Endothelial cell of umbilical vein (primary cell): ENCODE measurements at regions not wholly inside any gene's neighbourhood (a gene's known extent, or its start where the extent isn't known, plus 50 kb on each side); places are given as distances from the start of the nearest gene placed in this dataset.

ENCODE experiments used
- BruUV-seq: library from RNA; stranded (reverse); fragments of 400-500 nt; replicated peaks from 2 replicates; lab custom pipeline; 2021; lab: Mats Ljungman, UMichigan
- CTCF ChIA-PET: fragments of 300-600, 350-600 bp; sonication (Branson Sonifier 250); formaldehyde crosslinking; loops from one replicate; lab custom pipeline; 2021; ENCODE audit warnings: antibody characterized with exemption, inconsistent platforms; lab: Charles Lee
- POLR2A ChIA-PET: fragments of 300-600, 350-600 bp; sonication (Branson Sonifier 250); formaldehyde crosslinking; loops from one replicate; lab custom pipeline; 2021; ENCODE audit warnings: antibody characterized with exemption, inconsistent platforms; lab: Charles Lee
- DNase-seq: peaks from one replicate; pipeline ENCODE4 v3.0.0-alpha.2; 2011; ENCODE audit warnings: low read depth, low spot score
- FAIRE-seq: peaks from 2 replicates; lab custom pipeline; 2011; peaks lifted over from hg19 to GRCh38; lab: Jason Lieb, UNC
- H2AFZ ChIP-seq: 2 replicates; pipeline ENCODE4 v1.6.0; 2012; ENCODE audit warnings: low read depth, low read length, control low read depth, inconsistent platforms
- H3K27ac ChIP-seq: 2 replicates; pipeline ENCODE4 v1.5.1; 2011; ENCODE audit warnings: low read depth, mild to moderate bottlenecking, control low read depth, low read length, moderate library complexity; ENCODE audit not compliant: insufficient read depth
- H3K27me3 ChIP-seq, 2 experiments: 2 replicates each; pipeline versions ENCODE4 v1.6.0 to v1.6.1; 2011; ENCODE audit warnings: low read length in 2 of 2, mixed read lengths in 1 of 2; ENCODE audit not compliant: control insufficient read depth in 2 of 2, insufficient read depth in 2 of 2
- H3K36me3 ChIP-seq, 2 experiments: 2 replicates in 1 of 2; 3 replicates in 1 of 2; pipeline ENCODE4 v1.5.1; 2011; ENCODE audit warnings: low read length in 2 of 2, mild to moderate bottlenecking in 1 of 2, moderate library complexity in 1 of 2; ENCODE audit not compliant: control insufficient read depth in 2 of 2, insufficient read depth in 2 of 2; ENCODE audit errors: extremely low read depth in 1 of 2
- H3K4me1 ChIP-seq: 3 replicates; pipeline ENCODE4 v1.5.1; 2011; ENCODE audit warnings: mild to moderate bottlenecking, low read length; ENCODE audit not compliant: control insufficient read depth, insufficient read depth; ENCODE audit errors: extremely low read depth
- H3K4me2 ChIP-seq: 2 replicates; pipeline ENCODE4 v1.6.1; 2011; ENCODE audit warnings: low read length, control low read depth, mixed read lengths; ENCODE audit not compliant: insufficient read depth
- H3K4me3 ChIP-seq, 3 experiments: fragments of 200-600 bp in 1 of 3; sonication (generic), shearing (Covaris generic) in 1 of 3; replicated peaks in 1 of 3; 2 replicates each; pipeline ENCODE4 v1.5.1; 2011 to 2016; ENCODE audit warnings: control low read depth in 3 of 3, low read length in 3 of 3, mild to moderate bottlenecking in 2 of 3, inconsistent platforms in 1 of 3, low read depth in 1 of 3, moderate library complexity in 1 of 3; ENCODE audit not compliant: insufficient read depth in 1 of 3
- H3K79me2 ChIP-seq: 2 replicates; pipeline ENCODE4 v1.6.0; 2012; ENCODE audit warnings: low read length, inconsistent platforms; ENCODE audit not compliant: control insufficient read depth, insufficient read depth
- H3K9ac ChIP-seq: replicated peaks from 2 replicates; pipeline ENCODE3; 2011; ENCODE audit warnings: low read length, control low read depth; ENCODE audit not compliant: insufficient read depth; ENCODE audit errors: extremely low read depth
- H3K9me1 ChIP-seq: replicated peaks from 3 replicates; pipeline ENCODE4 v1.6.0; 2011; ENCODE audit warnings: mild to moderate bottlenecking, low read length; ENCODE audit not compliant: control insufficient read depth, insufficient read depth; ENCODE audit errors: extremely low read depth
- H3K9me3 ChIP-seq: replicated peaks from 2 replicates; pipeline ENCODE4 v1.5.1; 2012; ENCODE audit warnings: low read length, inconsistent platforms; ENCODE audit not compliant: control insufficient read depth, insufficient read depth
- H4K20me1 ChIP-seq: replicated peaks from 2 replicates; pipeline ENCODE3; 2011; ENCODE audit warnings: mild to moderate bottlenecking, low read length; ENCODE audit not compliant: control insufficient read depth, insufficient read depth; ENCODE audit errors: extremely low read depth
- EZH2 ChIP-seq: IDR thresholded peaks from 2 replicates; pipeline ENCODE4 v1.6.1; 2012; ENCODE audit warnings: borderline replicate concordance, low read depth, mild to moderate bottlenecking, moderate library complexity, low read length, inconsistent platforms; ENCODE audit not compliant: severe bottlenecking
- FOS ChIP-seq: IDR thresholded peaks from 2 replicates; pipeline ENCODE4 v1.6.1; 2011; ENCODE audit warnings: mild to moderate bottlenecking, low read length, moderate library complexity, borderline replicate concordance; ENCODE audit not compliant: insufficient read depth
- GATA2 ChIP-seq: IDR thresholded peaks from 2 replicates; pipeline ENCODE4 v1.7.0; 2011; ENCODE audit warnings: low read depth, mild to moderate bottlenecking, moderate library complexity, mixed read lengths, low read length; ENCODE audit not compliant: insufficient read length, insufficient read depth
- JUN ChIP-seq: IDR thresholded peaks from 2 replicates; pipeline ENCODE4 v1.6.1; 2011; ENCODE audit warnings: borderline replicate concordance, low read depth; ENCODE audit not compliant: insufficient read length, insufficient read depth
- MYC ChIP-seq: IDR thresholded peaks from one replicate; pipeline ENCODE4 v1.6.1; 2011; ENCODE audit warnings: mild to moderate bottlenecking, low read depth, low read length
- POLR2A ChIP-seq: IDR thresholded peaks from 2 replicates; pipeline ENCODE4 v1.6.1; 2012; ENCODE audit warnings: low read depth, mild to moderate bottlenecking, control low read depth, low read length
- POLR2AphosphoS5 ChIP-seq: IDR thresholded peaks from 2 replicates; pipeline ENCODE4 v1.6.1; 2012; ENCODE audit warnings: low read depth, mild to moderate bottlenecking, control low read depth, low read length, moderate library complexity; ENCODE audit not compliant: insufficient read depth
- dilution Hi-C: fragments of 300-500 bp; cut with MboI; formaldehyde crosslinking; loops from one replicate; pipeline ENCODE4 v1.15.0; 2019; ENCODE audit warnings: low sequenced_read_pairs; ENCODE audit not compliant: extremely low pct_ligation_motif_present
- intact Hi-C: fragments of 100-400 bp; cut with micrococcal nuclease; formaldehyde crosslinking; loops from one replicate; pipeline ENCODE4 v1.10.0; 2022
- TF ChIP-seq, protein P1 (sequence below), 2 donors: IDR thresholded peaks; 1 replicate in 1 of 2; 2 replicates in 1 of 2; pipeline ENCODE4 v1.5.1; 2011; ENCODE audit warnings: low read length in 2 of 2, mild to moderate bottlenecking in 2 of 2, moderate library complexity in 2 of 2, control low read depth in 1 of 2, inconsistent platforms in 1 of 2, low read depth in 1 of 2; ENCODE audit not compliant: insufficient read depth in 1 of 2; ENCODE audit errors: extremely low read depth in 1 of 2
- TF ChIP-seq, protein P2 (sequence below): IDR thresholded peaks from 2 replicates; pipeline ENCODE4 v1.6.1; 2011; ENCODE audit not compliant: insufficient read depth, insufficient read length

DNA sequence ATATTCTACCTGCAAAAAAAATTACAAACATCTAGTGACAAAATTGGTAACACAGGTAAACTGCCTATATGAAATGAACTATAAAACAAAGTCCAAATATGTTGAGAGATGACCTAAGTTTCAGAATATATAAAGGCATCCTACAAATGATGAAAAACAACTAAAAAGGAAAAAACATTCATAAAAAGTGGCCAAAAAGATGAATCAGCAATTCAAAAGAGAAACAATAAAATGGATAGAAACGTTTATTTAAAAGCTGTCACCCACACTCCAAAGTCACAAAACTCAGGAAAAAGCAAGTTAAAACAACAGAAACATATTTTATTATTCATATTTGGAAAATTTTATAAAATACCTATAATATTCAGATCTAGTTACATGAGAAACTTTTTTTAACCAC lies 106.5 kb upstream of the DCN start:
- DNase-seq (no peak), FAIRE-seq (no peak)
- no TSS peak for BruUV-seq
- CTCF ChIA-PET: interaction anchor here (1.0 to 1.2 kb wide), 2 partner anchors 8 to 38 kb away, joined by 3 to 9 read pairs; no protein-coding TSS in a partner anchor
- Histone ChIP-seq H2AFZ (no peak overlapping the region), H3K4me3 (no peak overlapping the region), H3K9me1 (no peaks in the 10 kb centered on the region), H3K27me3 (no peaks in the 10 kb centered on the region), H3K9me3 (no peaks in the 10 kb centered on the region), H3K4me2 (no peak overlapping the region), H3K9ac (no peak overlapping the region), H3K4me1 (no peaks in the 10 kb centered on the region), H4K20me1 (no peaks in the 10 kb centered on the region), H3K27ac (no peak overlapping the region), H3K36me3 (no peaks in the 10 kb centered on the region), H3K79me2 (no peaks in the 10 kb centered on the region)
- POLR2A ChIA-PET: no interaction called here
- intact Hi-C loops: no loop called here
- dilution Hi-C loops: no loop called here
- no peak for TF ChIP-seq EZH2
- TF ChIP-seq, protein P1, sequence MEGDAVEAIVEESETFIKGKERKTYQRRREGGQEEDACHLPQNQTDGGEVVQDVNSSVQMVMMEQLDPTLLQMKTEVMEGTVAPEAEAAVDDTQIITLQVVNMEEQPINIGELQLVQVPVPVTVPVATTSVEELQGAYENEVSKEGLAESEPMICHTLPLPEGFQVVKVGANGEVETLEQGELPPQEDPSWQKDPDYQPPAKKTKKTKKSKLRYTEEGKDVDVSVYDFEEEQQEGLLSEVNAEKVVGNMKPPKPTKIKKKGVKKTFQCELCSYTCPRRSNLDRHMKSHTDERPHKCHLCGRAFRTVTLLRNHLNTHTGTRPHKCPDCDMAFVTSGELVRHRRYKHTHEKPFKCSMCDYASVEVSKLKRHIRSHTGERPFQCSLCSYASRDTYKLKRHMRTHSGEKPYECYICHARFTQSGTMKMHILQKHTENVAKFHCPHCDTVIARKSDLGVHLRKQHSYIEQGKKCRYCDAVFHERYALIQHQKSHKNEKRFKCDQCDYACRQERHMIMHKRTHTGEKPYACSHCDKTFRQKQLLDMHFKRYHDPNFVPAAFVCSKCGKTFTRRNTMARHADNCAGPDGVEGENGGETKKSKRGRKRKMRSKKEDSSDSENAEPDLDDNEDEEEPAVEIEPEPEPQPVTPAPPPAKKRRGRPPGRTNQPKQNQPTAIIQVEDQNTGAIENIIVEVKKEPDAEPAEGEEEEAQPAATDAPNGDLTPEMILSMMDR (IDR thresholded peaks at IDR 0.05; ENCODE audit: extremely low read depth in 1 of 2, insufficient read depth in 1 of 2, low read depth in 1 of 2, low read length in 2 of 2): no peak
- no peak for TF ChIP-seq POLR2AphosphoS5
- TF ChIP-seq FOS: no peak
- TF ChIP-seq GATA2: no peak
- TF ChIP-seq, protein P2, sequence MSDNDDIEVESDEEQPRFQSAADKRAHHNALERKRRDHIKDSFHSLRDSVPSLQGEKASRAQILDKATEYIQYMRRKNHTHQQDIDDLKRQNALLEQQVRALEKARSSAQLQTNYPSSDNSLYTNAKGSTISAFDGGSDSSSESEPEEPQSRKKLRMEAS: no peak
- no peak for TF ChIP-seq JUN
- TF ChIP-seq POLR2A: no peak
- no peak for TF ChIP-seq MYC
